ENCODE measurements at regions not wholly inside any gene's neighbourhood (a gene's known extent, or its start where the extent isn't known, plus 50 kb on each side); places are given as distances from the start of the nearest gene placed in this dataset.
"Not testable (repeated sequence)": the region's sequence is repeated elsewhere in the genome, so short reads cannot be mapped to it uniquely, and the experiment has no call there.

DNA sequence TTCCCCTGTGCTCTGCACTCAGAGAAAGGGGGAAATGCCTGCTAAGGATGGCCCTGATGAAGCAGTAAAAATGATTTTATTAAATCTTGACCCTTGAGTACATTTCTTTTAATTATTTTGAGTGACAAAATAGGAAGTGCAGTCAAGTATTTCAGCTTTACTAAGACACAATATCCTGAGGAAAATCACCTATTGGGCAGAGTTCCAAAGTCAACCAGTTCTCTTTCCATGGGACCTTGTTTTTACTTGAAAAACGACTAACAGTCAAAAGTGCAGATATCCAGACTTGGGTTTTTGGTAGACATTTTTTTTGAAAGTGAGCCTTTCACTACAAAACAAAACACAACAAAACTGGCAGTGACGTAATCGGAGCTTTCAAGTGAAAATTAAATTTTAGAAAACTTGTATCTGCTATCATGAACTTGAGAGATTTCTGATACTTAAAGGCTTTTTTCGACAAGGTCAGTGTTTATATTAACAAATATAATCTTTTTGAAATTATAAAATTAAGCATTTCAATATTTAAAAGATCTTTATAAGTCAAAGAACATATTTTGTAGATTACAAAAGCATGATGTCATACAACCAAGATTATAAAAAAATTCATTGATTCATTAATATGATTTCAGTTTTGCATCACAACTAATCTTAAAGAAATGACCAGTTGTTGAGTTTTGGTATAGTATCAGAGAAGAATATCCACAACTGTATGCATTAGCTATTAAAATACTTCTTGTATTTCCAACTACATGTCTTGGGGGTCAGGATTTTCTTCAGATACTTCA is 513.8 kb upstream of the AKR1E2 start:
- DNase-seq (ENCODE audit: low read depth, low spot score): no peak

DNA sequence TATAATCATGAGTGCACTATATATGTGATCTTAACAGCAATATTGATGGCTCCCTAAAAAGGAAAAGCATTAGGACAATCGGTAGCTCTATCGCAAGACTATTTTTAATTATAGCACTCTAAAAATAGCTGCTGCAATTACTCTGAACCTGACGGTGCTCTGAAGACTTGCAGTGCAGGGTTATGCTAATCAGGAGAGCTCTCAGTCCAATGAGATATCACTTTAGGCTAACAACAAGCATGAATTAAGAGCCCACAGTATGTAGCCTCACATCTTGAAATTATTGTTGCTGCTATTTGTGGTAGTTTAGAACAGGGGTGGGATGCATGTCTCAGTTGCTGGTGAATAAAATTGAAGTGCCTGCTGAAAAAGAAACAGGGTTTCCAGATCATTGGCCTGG is 515.8 kb upstream of the AKR1E2 start:
- DNase-seq (ENCODE audit: low read depth, low spot score): no peak

DNA sequence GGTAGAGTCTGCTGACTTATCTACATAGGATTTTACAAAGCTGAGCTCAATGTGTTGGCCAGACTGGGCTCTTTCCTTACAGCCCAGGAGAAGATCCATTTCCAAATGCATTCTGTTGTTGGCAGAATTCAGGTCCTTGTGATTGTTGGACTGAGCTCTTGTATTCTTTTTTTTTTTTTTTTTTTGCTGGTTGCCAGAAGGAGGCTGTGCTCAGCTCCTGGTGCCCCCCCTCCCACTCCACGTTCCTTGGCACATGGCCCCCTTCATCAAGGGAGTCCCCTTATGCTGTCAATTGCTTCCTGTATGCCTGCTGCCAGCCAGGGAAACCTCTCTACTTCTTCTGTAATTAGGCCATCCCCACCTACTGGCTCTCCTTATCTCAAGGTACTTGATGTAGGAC is 518.1 kb upstream of the AKR1E2 start:
- no peak for DNase-seq (ENCODE audit: low read depth, low spot score)

DNA sequence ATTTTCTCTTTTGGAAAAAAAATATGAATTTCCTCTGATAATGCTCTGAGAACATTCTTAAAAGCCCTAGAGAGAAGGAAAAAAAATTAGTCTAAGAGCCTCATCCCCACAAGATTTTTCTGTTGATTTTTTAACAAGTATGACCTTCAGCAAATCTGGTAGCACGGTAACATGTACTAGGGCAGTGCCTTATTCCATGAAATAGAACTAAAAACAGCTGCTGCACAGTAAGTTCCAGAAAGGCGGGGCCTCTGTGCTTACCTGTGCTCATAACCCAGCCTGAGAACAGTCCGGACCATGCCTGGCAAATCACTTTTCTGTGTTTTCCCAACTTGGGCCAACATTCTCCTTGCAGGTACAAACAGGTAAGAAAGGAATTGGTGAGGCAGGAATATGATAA is 519.1 kb upstream of the AKR1E2 start:
- no peak for DNase-seq (ENCODE audit: low read depth, low spot score)

DNA sequence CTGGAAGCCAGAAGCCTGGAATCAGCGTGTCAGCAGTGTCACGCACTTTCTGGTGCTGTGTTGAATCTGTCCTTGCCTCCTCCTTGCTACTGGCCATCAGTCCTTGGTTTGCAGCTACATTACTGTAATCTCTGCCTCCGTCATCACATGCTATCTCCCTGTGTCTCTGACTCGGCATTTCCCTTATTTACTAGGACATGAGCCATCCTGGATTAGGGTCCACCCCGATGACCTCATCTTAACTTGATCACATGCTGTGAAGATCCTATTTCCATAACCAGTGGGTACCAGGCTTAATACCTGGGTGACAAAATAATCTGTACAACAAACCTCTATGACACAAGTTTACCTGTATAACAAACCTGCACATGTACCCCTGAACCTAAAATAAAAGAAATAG is 518.0 kb upstream of the KLF6 start:
- DNase-seq (ENCODE audit: low read depth, low spot score): no peak

DNA sequence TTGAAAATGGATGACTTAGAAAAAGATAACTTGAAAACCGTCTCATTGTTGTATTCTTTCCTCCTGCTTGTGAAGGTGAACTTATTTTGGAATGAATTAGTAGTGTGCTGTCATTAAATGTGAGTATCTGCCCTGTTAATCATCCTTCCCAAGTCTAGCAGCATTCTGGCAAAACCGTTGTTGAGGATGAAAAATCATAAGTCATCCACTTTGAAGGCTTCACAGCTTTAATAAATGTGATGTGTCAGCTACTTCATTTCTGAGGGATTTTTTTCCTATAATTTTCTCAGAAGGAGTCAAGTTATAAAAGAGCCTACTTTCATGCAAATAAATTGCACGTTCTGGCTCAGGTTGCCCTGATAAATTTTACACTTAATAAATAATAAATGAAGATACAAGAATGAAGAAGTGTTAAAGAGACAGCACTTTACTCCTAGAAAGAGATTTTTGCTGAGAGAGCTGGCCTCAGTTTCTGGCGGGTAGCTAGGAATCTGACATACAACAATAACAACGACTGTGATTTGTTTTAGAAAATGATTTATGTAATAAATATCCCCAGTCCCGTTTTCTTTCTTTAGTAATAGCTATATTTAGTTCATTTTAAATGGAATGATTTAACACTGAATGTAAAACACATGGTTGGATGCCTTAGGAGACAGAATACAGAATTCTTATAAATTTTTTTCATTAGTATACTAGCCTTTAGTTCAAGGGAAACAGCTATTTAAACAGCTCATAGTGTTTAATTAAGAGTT is 516.5 kb upstream of the KLF6 start:
- no peak for DNase-seq (ENCODE audit: low read depth, low spot score)

DNA sequence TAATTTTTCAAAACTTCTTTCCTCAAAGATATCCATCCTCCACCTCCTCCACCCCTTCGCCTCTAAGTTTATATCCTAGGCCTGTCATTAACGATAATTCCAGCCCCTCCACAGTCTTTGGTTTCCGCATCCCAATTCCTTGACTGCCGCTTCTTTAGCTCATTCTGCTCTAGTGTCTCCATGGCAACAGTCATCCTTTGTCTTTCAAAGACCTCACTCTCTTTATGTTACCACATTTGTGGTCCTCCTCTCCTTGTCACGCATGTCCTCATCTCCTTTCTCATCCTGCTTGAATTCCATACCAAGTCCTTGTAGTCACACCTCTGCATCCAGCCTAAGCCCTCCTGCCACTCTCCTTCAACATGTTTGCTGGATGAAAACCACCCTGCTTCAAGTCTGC is 511.2 kb upstream of the KLF6 start:
- no peak for DNase-seq (ENCODE audit: low read depth, low spot score)

DNA sequence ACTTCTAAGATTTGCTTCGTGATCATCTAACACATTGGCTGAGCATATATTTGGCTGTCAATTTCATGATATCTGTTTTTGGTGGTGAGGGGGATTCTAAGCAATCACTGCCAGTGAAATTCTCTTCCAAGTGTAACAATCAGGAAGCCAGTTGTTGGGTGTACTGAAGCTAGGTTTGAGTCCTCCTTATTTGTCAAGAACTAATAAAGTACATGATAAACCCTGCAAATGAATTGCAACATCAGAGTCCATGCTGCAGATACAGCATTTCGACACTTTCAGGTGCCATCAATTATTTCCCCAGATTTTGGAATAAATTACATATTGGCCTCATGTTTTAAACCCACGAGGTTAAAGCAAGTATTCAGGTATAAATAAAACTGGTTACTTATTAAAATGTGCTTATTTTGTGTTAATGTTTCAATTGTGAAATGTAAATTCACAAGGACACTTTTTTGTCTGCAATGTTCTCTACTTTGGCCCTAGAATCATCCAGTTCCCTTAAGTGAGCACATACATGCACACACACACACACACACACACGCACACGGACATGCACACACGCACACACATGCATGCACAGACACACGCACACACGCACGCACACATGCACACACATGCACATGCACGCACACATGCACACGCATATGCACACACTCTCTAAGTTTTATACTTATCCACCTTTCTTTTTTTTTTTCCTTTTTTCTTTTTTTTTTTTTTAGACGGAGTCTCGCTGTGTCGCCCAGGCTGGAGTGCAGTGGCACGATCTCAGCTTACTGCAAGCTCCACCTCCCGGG is 510.2 kb upstream of the KLF6 start:
- no peak for DNase-seq (ENCODE audit: low read depth, low spot score)

DNA sequence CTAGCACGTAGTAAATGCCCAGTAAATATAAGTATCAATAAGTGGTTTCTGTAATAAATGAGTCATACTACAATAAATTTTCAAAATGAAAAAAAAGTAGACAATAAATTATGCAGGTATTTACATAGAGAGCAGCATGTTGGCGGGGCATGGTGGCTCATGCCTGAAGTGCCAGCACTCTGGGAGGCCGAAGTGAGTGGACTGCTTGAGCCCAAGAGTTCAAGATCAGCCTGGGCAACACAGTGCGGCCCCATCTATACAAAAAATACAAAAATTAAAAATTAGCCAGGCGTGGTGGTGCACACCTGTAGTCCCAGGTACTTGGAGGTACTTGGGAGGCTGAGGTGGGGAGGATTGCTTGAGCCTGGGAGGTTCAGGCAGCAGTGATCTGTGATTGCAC is 509.3 kb upstream of the KLF6 start:
- DNase-seq (ENCODE audit: low read depth, low spot score): no peak

DNA sequence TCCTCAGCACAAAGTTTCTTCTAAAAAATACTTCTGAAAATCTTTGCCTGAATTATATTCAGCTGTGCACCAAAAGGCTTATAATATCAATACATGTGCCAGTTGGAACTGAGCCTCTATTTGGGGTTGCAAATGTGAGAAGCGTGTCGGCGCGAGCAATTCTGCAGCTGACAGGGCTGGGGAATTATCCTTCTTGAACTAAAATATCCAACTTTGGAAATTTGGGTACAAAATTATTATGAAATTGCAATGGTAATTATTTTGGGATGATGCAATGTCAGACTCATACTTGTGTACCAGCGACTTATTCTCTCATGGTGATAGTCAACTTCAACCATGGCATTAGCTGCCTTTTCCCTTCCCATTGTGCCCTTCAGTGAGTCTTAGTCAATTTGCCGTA is 507.0 kb upstream of the KLF6 start:
- DNase-seq (ENCODE audit: low read depth, low spot score): no peak

DNA sequence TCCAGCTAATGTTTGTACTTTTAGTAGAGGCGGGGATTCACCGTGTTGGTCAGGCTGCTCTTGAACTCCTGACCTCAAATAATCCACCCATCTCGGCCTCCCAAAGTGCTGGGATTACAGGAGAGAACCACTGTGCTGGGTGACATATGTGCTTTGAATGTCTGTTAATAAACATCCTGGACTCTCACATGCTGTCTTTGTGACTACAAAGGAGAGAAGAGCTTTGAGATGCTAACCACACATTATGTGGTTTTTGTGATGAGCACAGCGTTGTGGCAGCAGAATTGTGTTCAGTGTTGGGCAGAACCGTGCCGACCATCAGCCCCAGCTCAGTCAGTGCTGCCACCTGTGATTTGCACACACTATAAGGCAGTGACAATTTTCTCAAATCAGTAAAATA is 500.1 kb upstream of the KLF6 start:
- no peak for DNase-seq (ENCODE audit: low read depth, low spot score)

DNA sequence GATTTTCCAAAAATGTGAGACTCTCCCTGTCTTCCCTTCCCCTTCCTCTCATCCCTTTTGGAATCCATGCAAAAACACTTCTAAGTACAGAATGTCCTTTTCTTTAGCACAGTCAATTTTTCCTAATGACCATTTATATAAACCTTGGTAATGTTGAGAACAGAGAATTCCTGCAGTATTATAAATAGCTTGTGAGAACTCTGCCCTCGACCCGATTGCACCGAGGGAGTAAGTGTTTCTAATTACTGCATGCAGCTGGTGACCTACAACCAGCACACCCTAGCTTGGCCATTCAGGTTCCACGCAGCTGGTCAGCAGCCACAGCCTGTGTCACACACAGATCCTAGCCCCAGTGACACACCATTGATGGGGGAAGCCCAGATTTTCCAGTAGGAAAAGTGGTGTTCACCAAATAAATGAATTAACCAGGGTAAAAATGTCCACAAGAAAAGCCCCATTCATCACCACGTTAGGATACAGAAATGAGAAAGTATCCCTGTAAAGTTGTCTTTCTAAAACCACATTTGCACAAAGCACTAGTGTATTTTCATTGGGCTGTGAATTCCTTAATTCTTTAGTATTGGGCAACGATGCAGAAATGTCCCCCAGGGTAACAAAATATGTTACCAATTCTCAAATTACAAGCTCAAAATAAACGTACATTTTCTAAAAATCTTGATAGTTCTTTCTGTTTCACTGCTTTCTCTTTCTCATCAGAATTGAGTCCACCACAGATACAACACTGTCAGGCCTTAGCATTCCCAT is 499.0 kb upstream of the KLF6 start:
- no peak for DNase-seq (ENCODE audit: low read depth, low spot score)

DNA sequence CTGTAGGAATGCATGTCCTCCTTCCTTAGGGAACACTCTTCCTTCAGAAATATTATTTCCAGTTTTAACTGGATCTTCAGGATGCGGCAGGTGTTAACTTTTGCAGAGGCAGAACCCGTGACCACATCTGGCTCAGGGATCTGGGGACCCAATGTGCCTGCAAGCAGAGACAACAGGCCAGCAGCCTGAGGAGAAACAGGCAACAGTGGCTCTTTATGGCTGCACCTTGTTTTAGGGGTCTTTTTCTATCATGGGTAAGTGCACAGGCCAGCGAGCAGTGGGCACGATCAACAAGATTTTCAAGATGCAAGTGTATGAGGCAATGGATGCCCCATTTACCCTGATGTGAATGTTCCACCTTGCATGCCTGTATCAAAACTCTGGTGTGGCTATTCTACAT is 497.5 kb upstream of the KLF6 start:
- DNase-seq (ENCODE audit: low read depth, low spot score): no peak

DNA sequence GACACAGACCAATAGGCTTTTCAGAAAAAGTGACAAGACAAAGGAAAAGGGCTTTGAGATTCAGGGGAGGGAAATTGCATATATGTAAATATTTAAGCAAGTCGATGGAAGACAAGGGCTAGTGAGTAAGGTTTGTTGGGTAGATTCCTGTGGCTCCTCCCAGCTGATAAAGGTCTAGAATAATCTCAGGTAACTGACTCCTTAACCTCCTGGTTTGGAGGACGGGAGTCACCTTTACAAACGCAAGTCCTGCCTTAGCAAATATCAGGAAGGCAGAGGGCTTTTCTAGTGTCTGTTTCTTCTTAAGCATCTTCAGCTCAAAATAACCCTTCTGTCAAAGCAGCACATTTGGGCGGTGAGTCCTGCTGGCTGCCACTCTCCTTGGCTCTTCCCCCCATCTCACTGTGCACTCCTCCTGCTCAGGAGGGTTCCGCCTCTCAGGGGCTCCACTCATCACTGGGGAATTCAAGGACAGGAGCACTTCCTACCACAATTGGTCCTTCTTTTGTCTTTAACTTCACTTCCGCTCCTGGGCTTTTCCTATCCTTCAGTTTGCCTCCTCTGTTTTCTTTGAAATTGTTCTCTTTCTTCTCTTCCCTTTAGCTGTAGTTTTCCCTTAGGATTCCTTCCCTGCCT is 496.3 kb upstream of the KLF6 start:
- no peak for DNase-seq (ENCODE audit: low read depth, low spot score)

DNA sequence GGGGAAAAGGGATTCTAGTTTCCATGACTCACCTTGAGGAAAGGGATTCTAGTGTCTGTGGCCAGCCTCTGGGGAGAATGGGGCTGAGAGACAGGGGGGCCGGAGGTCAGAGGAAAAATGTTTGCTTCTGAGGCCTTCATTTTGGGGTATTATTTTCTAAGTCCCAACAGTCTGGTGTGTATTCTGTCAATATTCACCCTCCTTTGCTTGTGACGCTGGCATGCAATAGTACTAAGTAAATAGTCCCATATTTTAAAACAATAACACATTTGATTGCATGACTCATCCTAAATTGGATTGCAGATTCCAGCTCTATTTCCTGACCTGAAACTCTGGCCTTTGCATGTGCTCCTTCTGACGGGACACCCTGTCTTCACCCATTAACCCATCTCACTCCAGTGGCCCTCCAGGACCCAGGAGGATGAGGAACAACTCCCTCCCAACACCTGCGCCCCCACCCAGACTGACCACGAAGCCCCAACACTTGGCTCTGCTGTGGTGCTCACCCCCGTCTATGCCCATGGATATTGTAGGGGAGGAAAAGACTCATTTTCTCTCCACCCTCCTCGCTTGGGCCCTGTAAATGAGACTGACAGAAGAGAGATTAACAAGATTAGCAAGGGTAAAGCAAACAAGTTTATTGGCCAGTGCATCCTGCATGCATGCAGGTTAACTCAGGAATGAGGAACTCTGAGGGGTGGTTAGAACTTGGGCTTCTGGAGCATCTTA is 495.6 kb upstream of the KLF6 start:
- no peak for DNase-seq (ENCODE audit: low read depth, low spot score)

DNA sequence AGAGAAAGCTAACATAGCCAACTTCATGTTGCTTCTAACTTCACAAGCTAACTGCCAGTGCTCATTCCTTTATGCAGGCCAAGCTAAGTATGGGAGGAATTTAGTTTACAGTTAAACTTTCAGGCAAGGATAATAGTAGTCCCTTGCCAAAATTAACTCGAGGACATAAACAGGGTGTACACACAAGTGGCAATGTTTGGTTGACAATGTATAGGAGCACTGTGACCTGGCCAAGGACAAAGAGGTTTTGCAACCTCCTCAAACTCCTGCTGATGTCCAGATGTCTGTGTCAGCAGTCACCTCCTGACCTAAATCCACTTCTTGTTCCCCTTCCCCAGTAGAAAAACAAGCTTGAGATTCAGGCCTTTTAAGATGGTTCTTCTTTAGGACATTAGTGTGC is 494.6 kb upstream of the KLF6 start:
- DNase-seq (ENCODE audit: low read depth, low spot score): no peak

DNA sequence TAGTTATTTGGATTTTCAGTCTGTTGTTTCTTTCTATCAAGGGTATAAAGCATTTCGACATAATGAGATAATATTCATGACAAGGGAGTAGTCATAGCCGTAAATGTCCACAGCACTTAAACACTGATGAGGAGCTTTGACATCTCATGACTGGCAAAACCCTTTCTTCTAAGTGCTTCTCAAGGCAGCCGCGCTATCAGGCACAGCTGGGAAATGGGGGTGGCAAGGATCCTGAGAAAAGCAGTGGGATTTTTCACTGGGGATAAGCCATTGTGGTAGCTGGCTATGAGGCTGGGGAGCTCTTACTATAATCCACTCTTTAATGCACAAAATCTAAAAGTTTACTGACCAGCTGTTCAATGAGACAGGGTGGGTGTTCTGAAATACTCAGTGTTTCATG is 493.2 kb upstream of the KLF6 start:
- DNase-seq (ENCODE audit: low read depth, low spot score): no peak

DNA sequence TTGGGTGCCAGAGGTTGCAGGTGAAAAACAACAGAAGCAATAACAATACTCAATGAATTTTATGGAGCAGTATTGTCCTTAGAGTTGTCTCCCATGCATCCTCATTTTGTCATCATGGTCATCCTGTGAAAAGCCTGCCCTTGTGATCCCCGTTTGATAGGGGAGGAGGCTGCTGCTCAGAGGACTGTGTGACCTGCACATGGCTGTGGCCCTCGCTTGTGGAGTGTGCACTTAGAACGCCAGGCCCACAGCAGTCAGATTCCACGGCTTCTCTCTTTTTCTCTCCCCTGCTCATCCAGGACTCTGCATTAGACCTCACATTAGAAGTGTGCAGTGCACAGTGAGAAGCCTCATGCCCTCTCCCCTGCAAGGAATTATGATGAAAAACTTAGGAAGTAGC is 491.1 kb upstream of the KLF6 start:
- DNase-seq (ENCODE audit: low read depth, low spot score): no peak

DNA sequence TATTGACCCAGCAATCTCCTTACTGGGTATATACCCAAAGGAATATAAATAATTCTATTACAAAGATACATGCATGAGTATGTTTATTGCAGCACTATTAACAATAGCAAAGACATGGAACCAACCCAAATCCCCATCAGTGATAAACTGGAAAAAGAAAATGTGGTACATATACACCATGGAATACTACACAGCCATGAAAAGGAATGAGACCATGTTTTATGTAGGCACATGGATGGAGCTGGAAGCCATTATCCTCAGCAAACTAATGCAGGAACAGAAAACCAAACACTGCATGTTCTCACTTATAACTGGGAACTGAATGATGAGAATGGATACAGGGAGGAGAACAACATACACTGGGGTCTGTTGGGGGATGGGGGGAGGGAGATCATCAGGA is 489.7 kb upstream of the KLF6 start:
- DNase-seq (ENCODE audit: low read depth, low spot score): not testable (repeated sequence)

DNA sequence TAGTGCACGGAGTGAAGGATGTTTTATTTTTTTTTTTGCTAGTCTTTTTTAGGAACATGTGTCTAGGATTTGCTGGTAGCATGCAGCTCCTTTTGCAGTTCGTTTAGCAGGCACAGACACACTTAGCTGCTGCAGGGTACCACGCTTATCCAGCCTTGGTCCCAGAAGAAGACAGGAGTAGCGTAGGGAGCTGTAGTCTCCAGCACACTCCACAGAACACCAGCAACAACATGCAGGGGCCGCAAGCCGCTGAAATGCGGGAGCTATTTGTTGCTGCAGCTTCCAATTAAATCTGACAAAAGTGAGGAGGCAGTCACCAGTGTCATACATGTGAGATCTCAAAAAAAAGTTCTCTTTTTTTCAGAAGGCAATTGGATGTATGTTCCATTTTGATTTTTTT is 486.2 kb upstream of the KLF6 start:
- DNase-seq (ENCODE audit: low read depth, low spot score): no peak

Data from pulmonary artery endothelial cell (primary cell).